Effector memory CD4-positive, alpha-beta T cell (primary cell): ENCODE measurements at regions not wholly inside any gene's neighbourhood (a gene's known extent, or its start where the extent isn't known, plus 50 kb on each side); places are given as distances from the start of the nearest gene placed in this dataset.
"Not testable (repeated sequence)": the region's sequence is repeated elsewhere in the genome, so short reads cannot be mapped to it uniquely, and the experiment has no call there.

Source experiments
- DNase-seq, 3 donors: peaks; one replicate each; pipeline ENCODE4 v3.0.0-alpha.2; 2020
- H3K27ac ChIP-seq: 2 replicates; pipeline ENCODE4 v1.7.0; 2013; ENCODE audit warnings: mild to moderate bottlenecking, low read length, moderate library complexity; ENCODE audit not compliant: insufficient read depth, poor library complexity, severe bottlenecking
- H3K27me3 ChIP-seq: replicated peaks from 2 replicates; pipeline ENCODE4 v1.7.0; 2013; ENCODE audit warnings: mild to moderate bottlenecking, low read length; ENCODE audit not compliant: insufficient read depth, control insufficient read depth, poor library complexity, severe bottlenecking
- H3K36me3 ChIP-seq: 2 replicates; pipeline ENCODE4 v1.7.0; 2013; ENCODE audit warnings: mild to moderate bottlenecking, low read length, moderate library complexity; ENCODE audit not compliant: control insufficient read depth, insufficient read depth
- H3K4me1 ChIP-seq: 2 replicates; pipeline ENCODE4 v1.7.0; 2013; ENCODE audit warnings: low read length, mild to moderate bottlenecking; ENCODE audit not compliant: control insufficient read depth, insufficient read depth, poor library complexity, severe bottlenecking
- H3K4me3 ChIP-seq: 2 replicates; pipeline ENCODE4 v1.7.0; 2013; ENCODE audit warnings: low read length, low read depth, mild to moderate bottlenecking; ENCODE audit not compliant: insufficient read depth, poor library complexity, severe bottlenecking
- H3K9me3 ChIP-seq: 2 replicates; pipeline ENCODE4 v1.7.0; 2013; ENCODE audit warnings: mild to moderate bottlenecking, low read length, moderate library complexity; ENCODE audit not compliant: control insufficient read depth

GRCh38 chr15:79164043-79164442, 73.5 kb upstream of the RASGRF1 start:
- H3K27ac ChIP-seq: no peak overlapping the region
- DNase-seq: no peak
- no peaks in the 10 kb centered on the region for H3K36me3 ChIP-seq
- peaks cover 3% of the 10 kb centered on the region for H3K27me3 ChIP-seq
- no peak overlapping the region for H3K4me3 ChIP-seq
- no peaks in the 10 kb centered on the region for H3K4me1 ChIP-seq
- H3K9me3 ChIP-seq: no peaks in the 10 kb centered on the region

- Histone ChIP-seq H3K4me3 (no peak overlapping the region), H3K27me3 (peaks cover 3% of the 10 kb centered on the region), H3K9me3 (no peaks in the 10 kb centered on the region), H3K36me3 (no peaks in the 10 kb centered on the region), H3K4me1 (no peaks in the 10 kb centered on the region), H3K27ac (no peak overlapping the region)
- no peak for DNase-seq
Measured at GRCh38 chr15:79163395-79163794, 72.8 kb upstream of the RASGRF1 start.

- Histone ChIP-seq H3K27me3 (peaks cover 3% of the 10 kb centered on the region), H3K4me1 (no peaks in the 10 kb centered on the region)
- DNase-seq: no peak
Measured at GRCh38 chr15:79161837-79162508, 71.4 kb upstream of the RASGRF1 start.

GRCh38 chr15:79160211-79160610, 69.6 kb upstream of the RASGRF1 start:
- H3K36me3 ChIP-seq: no peaks in the 10 kb centered on the region
- no peaks in the 10 kb centered on the region for H3K27me3 ChIP-seq
- H3K27ac ChIP-seq: no peak overlapping the region
- no peaks in the 10 kb centered on the region for H3K4me1 ChIP-seq
- no peak overlapping the region for H3K4me3 ChIP-seq
- DNase-seq: no peak
- no peaks in the 10 kb centered on the region for H3K9me3 ChIP-seq

More at GRCh38 chr15:79161837-79162508, 71.4 kb upstream of the RASGRF1 start:
- Histone ChIP-seq H3K36me3 (no peaks in the 10 kb centered on the region), H3K9me3 (no peaks in the 10 kb centered on the region), H3K4me3 (no peak overlapping the region), H3K27ac (no peak overlapping the region)

GRCh38 chr15:79157631-79158592, 67.3 kb upstream of the RASGRF1 start:
- H3K4me3 ChIP-seq: no peak overlapping the region
- no peaks in the 10 kb centered on the region for H3K36me3 ChIP-seq
- no peak for DNase-seq
- H3K9me3 ChIP-seq: no peaks in the 10 kb centered on the region
- no peaks in the 10 kb centered on the region for H3K4me1 ChIP-seq
- no peak overlapping the region for H3K27ac ChIP-seq
- H3K27me3 ChIP-seq: no peaks in the 10 kb centered on the region

- Histone ChIP-seq H3K4me1 (no peaks in the 10 kb centered on the region), H3K9me3 (no peaks in the 10 kb centered on the region), H3K27me3 (no peaks in the 10 kb centered on the region), H3K4me3 (no peak overlapping the region), H3K36me3 (no peaks in the 10 kb centered on the region), H3K27ac (no peak overlapping the region)
- no peak for DNase-seq
Measured at GRCh38 chr15:79156704-79157375, 66.3 kb upstream of the RASGRF1 start.

- H3K27ac ChIP-seq: no peak overlapping the region
- no peaks in the 10 kb centered on the region for H3K9me3 ChIP-seq
- no peaks in the 10 kb centered on the region for H3K36me3 ChIP-seq
- H3K4me3 ChIP-seq: no peak overlapping the region
- no peak for DNase-seq
- no peaks in the 10 kb centered on the region for H3K27me3 ChIP-seq
- H3K4me1 ChIP-seq: no peaks in the 10 kb centered on the region
Measured at GRCh38 chr15:79154483-79155135, 64.0 kb upstream of the RASGRF1 start.

- not testable (repeated sequence) for H3K4me3 ChIP-seq, H3K9me3 ChIP-seq, H3K27ac ChIP-seq, H3K27me3 ChIP-seq, H3K36me3 ChIP-seq, H3K4me1 ChIP-seq, DNase-seq
Measured at GRCh38 chr15:79144290-79144689, 53.7 kb upstream of the RASGRF1 start.

GRCh38 chr15:79140846-79141570, 50.4 kb upstream of the RASGRF1 start:
- Histone ChIP-seq H3K27ac (no peak overlapping the region), H3K27me3 (no peaks in the 10 kb centered on the region), H3K9me3 (peaks cover 3% of the 10 kb centered on the region), H3K4me3 (no peak overlapping the region), H3K4me1 (no peaks in the 10 kb centered on the region), H3K36me3 (no peaks in the 10 kb centered on the region)
- DNase-seq: no peak
